Hepatocyte (in vitro differentiated cells): ENCODE measurements at regions not wholly inside any gene's neighbourhood (a gene's known extent, or its start where the extent isn't known, plus 50 kb on each side); places are given as distances from the start of the nearest gene placed in this dataset.

Experiments
- DNase-seq: peaks from one replicate; pipeline ENCODE4 v3.0.0-alpha.2; 2016; ENCODE audit warnings: low spot score
- H2AFZ ChIP-seq: fragments of 200-600 bp; sonication (generic); 2 replicates; pipeline ENCODE4 v1.6.0; 2016; ENCODE audit warnings: antibody characterized with exemption, mild to moderate bottlenecking
- H3K27ac ChIP-seq: fragments of 200-600 bp; sonication (generic); 2 replicates; pipeline ENCODE4 v1.5.1; 2016; ENCODE audit warnings: mild to moderate bottlenecking
- H3K27me3 ChIP-seq: fragments of 200-600 bp; sonication (generic); 2 replicates; pipeline ENCODE4 v1.6.1; 2016
- H3K36me3 ChIP-seq: fragments of 200-600 bp; sonication (generic); replicated peaks from 2 replicates; pipeline ENCODE4 v1.5.1; 2016; ENCODE audit warnings: low read depth; ENCODE audit not compliant: insufficient read depth
- H3K4me1 ChIP-seq: fragments of 200-600 bp; sonication (generic); 2 replicates; pipeline ENCODE4 v1.5.1; 2016; ENCODE audit warnings: mild to moderate bottlenecking, moderate library complexity; ENCODE audit not compliant: insufficient read depth
- H3K4me2 ChIP-seq: fragments of 200-600 bp; sonication (generic); 2 replicates; pipeline ENCODE4 v1.6.0; 2016
- H3K4me3 ChIP-seq: fragments of 200-600 bp; sonication (generic); 2 replicates; pipeline ENCODE4 v1.5.1; 2016; ENCODE audit warnings: mild to moderate bottlenecking
- H3K79me2 ChIP-seq: fragments of 200-600 bp; sonication (generic); 2 replicates; pipeline ENCODE4 v1.6.0; 2017; ENCODE audit warnings: mild to moderate bottlenecking
- H3K9me2 ChIP-seq: fragments of 200-600 bp; sonication (generic); replicated peaks from 2 replicates; pipeline ENCODE4 v1.6.0; 2017; ENCODE audit warnings: mild to moderate bottlenecking; ENCODE audit not compliant: insufficient read depth
- H3K9me3 ChIP-seq: fragments of 200-600 bp; sonication (generic); 2 replicates; pipeline ENCODE4 v1.5.1; 2016; ENCODE audit warnings: low read depth, mild to moderate bottlenecking
- H4K20me1 ChIP-seq: fragments of 200-600 bp; sonication (generic); 2 replicates; pipeline ENCODE4 v1.6.0; 2016; ENCODE audit warnings: mild to moderate bottlenecking; ENCODE audit not compliant: insufficient read depth, poor library complexity, severe bottlenecking
- CTCF ChIP-seq: fragments of 200-600 bp; sonication (generic); IDR thresholded peaks from 2 replicates; pipeline ENCODE4 v1.5.1; 2016; ENCODE audit warnings: antibody characterized with exemption, mild to moderate bottlenecking; ENCODE audit not compliant: poor library complexity
- EZH2 ChIP-seq: fragments of 200-600 bp; sonication (generic); IDR thresholded peaks from 2 replicates; pipeline ENCODE4 v1.6.1; 2016; ENCODE audit warnings: antibody characterized with exemption, mild to moderate bottlenecking, borderline replicate concordance
- EZH2phosphoT487 ChIP-seq: fragments of 200-600 bp; sonication (generic); IDR thresholded peaks from one replicate; pipeline ENCODE4 v1.6.1; 2018; ENCODE audit warnings: antibody characterized with exemption, mild to moderate bottlenecking, low read depth, moderate library complexity; ENCODE audit not compliant: unreplicated experiment, severe bottlenecking
- WGBS: methylation state at CpG from one replicate; pipeline ENCODE4 v1.1.6; 2016; ENCODE audit warnings: low lambda C conversion rate; ENCODE audit errors: missing lambda C conversion rate; 5-methylcytosine and 5-hydroxymethylcytosine counted together

GRCh38 chr2:180554330-180554729 lies 426.1 kb upstream of the UBE2E3 start:
- Histone ChIP-seq H3K36me3 (no peaks in the 10 kb centered on the region), H2AFZ (no peak overlapping the region), H3K27me3 (no peaks in the 10 kb centered on the region), H3K79me2 (no peaks in the 10 kb centered on the region), H3K9me3 (no peaks in the 10 kb centered on the region), H3K4me1 (no peaks in the 10 kb centered on the region), H3K4me3 (no peak overlapping the region), H3K9me2 (no peaks in the 10 kb centered on the region), H3K27ac (no peak overlapping the region), H4K20me1 (no peaks in the 10 kb centered on the region), H3K4me2 (no peak overlapping the region)
- no peak for DNase-seq
- TF ChIP-seq CTCF: no peak
- no peak for TF ChIP-seq EZH2phosphoT487
- TF ChIP-seq EZH2: no peak

GRCh38 chr2:180553094-180553715 lies 427.2 kb upstream of the UBE2E3 start:
- no peaks in the 10 kb centered on the region for H3K9me3 ChIP-seq
- no peaks in the 10 kb centered on the region for H3K79me2 ChIP-seq
- no peak overlapping the region for H2AFZ ChIP-seq
- no peak for DNase-seq
- H3K4me3 ChIP-seq: no peak overlapping the region
- no peaks in the 10 kb centered on the region for H3K4me1 ChIP-seq
- H3K36me3 ChIP-seq: no peaks in the 10 kb centered on the region
- no peak for TF ChIP-seq CTCF
- no peak for TF ChIP-seq EZH2phosphoT487
- no peak for TF ChIP-seq EZH2
- no peaks in the 10 kb centered on the region for H4K20me1 ChIP-seq
- H3K27ac ChIP-seq: no peak overlapping the region
- H3K9me2 ChIP-seq: no peaks in the 10 kb centered on the region
- no peak overlapping the region for H3K4me2 ChIP-seq
- H3K27me3 ChIP-seq: no peaks in the 10 kb centered on the region

- TF ChIP-seq EZH2phosphoT487: no peak
- no peak for TF ChIP-seq EZH2
- no peak for TF ChIP-seq CTCF
- Histone ChIP-seq H3K4me3 (no peak overlapping the region), H3K9me2 (no peaks in the 10 kb centered on the region), H3K4me2 (no peak overlapping the region), H3K4me1 (no peaks in the 10 kb centered on the region), H3K27me3 (no peaks in the 10 kb centered on the region), H2AFZ (no peak overlapping the region), H3K36me3 (no peaks in the 10 kb centered on the region), H3K27ac (no peak overlapping the region), H4K20me1 (no peaks in the 10 kb centered on the region), H3K9me3 (no peaks in the 10 kb centered on the region), H3K79me2 (no peaks in the 10 kb centered on the region)
- no peak for DNase-seq
Observed at GRCh38 chr2:180542511-180542910, 437.9 kb upstream of the UBE2E3 start.

GRCh38 chr2:180540761-180541160 lies 439.6 kb upstream of the UBE2E3 start:
- Histone ChIP-seq H3K79me2 (no peaks in the 10 kb centered on the region), H4K20me1 (no peaks in the 10 kb centered on the region), H3K27me3 (no peaks in the 10 kb centered on the region), H3K4me2 (no peak overlapping the region), H3K9me2 (no peaks in the 10 kb centered on the region), H3K4me1 (no peaks in the 10 kb centered on the region), H3K36me3 (no peaks in the 10 kb centered on the region), H3K9me3 (no peaks in the 10 kb centered on the region), H3K4me3 (no peak overlapping the region), H3K27ac (no peak overlapping the region), H2AFZ (no peak overlapping the region)
- DNase-seq: no peak
- WGBS: 77% methylated on average over 8 of the region's 8 CpGs
- no peak for TF ChIP-seq EZH2phosphoT487
- no peak for TF ChIP-seq EZH2
- no peak for TF ChIP-seq CTCF
